GM12891 (cell line): ENCODE measurements at regions not wholly inside any gene's neighbourhood (a gene's known extent, or its start where the extent isn't known, plus 50 kb on each side); places are given as distances from the start of the nearest gene placed in this dataset.

Experiments
- PAX5 ChIP-seq: IDR thresholded peaks from 2 replicates; pipeline ENCODE4 v1.6.1; 2011; ENCODE audit warnings: low read length, moderate library complexity, mild to moderate bottlenecking; ENCODE audit not compliant: insufficient read depth, severe bottlenecking
- POLR2A ChIP-seq: IDR thresholded peaks from 2 replicates; pipeline ENCODE4 v1.6.1; 2011; ENCODE audit warnings: low read depth, low read length, control low read depth
- POLR2AphosphoS5 ChIP-seq: IDR thresholded peaks from 2 replicates; pipeline ENCODE4 v1.6.1; 2011; ENCODE audit warnings: low read depth, low read length, control low read depth
- POU2F2 ChIP-seq: IDR thresholded peaks from 2 replicates; pipeline ENCODE4 v1.6.1; 2011; ENCODE audit warnings: low read depth, mild to moderate bottlenecking, control low read depth, low read length, moderate library complexity
- SPI1 ChIP-seq: IDR thresholded peaks from 2 replicates; pipeline ENCODE4 v1.6.1; 2011; ENCODE audit warnings: low read depth, low read length, control low read depth
- TAF1 ChIP-seq: IDR thresholded peaks from 2 replicates; pipeline ENCODE4 v1.6.1; 2011; ENCODE audit warnings: low read depth, low read length, control low read depth

- TF ChIP-seq POLR2AphosphoS5: no peak
- no peak for TF ChIP-seq POLR2A
- no peak for TF ChIP-seq POU2F2
- TF ChIP-seq SPI1: no peak
- TF ChIP-seq TAF1: no peak
- TF ChIP-seq PAX5: no peak
Measured at GRCh38 chr4:119921830-119922229, 144.8 kb downstream of the MAD2L1 start.
